Left lobe of liver (tissue), 2 donors: ENCODE measurements at regions not wholly inside any gene's neighbourhood (a gene's known extent, or its start where the extent isn't known, plus 50 kb on each side); places are given as distances from the start of the nearest gene placed in this dataset.

Experiments used
- ATAC-seq: fragments of 200-7000 bp; cut with Tn5 transposase; one replicate; pipeline ENCODE4 v1.9.1; 2020; ENCODE audit warnings: mild to moderate bottlenecking, moderate library complexity
- DNase-seq: peaks from one replicate; pipeline ENCODE4 v3.0.0-alpha.2; 2020; ENCODE audit warnings: low spot score
- donor health status: DM: no; HTN: no; CAD: no; lungs with moderate emphysema.
- donor health status: DM: no; HTN: yes; CAD: no.

DNA sequence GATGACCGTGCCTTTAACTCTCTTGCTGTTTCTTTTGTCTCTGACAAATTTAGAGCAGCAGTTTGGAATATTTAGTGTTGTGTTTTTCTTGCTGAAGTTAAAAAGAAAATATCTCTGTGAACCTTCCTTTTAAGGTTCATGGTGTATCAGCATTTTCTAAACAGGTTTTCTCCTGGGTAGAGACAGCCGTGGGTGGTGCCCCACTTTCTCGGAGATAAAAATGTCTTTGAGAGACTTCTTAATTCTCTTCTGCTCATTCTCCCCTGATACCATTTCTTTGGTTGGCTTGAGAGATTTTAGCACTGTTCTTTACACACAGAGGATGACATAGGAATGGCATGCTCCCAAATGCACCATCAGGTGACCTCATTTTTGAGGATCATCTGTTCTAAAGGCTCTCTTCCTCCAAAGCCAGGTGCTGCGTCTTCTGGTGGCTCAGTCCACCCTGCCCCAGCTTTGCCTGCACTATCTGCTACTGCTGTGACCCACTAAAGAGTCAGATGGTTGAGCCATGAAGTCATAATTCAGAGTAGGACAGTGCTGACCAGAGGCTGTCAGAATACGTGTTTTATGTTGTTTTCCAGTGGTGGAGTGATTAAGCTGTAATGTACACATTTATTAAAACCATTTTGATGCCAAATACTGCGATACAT lies 90.3 kb upstream of the SLC10A2 start:
- DNase-seq (no peak), ATAC-seq (no peak)

DNA sequence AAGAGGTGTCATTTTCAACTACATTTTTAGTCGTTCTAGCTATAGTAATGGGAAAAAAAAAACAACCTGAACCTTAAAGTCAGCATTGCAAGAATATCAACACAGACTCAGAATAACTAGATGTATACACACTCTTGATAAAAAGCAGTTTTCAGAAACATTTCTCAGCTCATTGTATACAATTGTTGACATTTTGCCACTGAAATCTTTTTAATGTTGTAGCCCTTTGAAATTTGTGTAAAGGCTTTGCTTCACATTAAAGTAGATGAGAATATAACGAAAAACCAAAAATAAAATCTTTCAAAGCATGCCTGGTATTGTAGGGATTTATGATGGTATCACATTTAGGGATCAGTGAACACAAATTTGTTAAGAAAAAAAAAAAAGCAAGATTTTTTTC lies 87.2 kb upstream of the SLC10A2 start:
- DNase-seq = no peak

DNA sequence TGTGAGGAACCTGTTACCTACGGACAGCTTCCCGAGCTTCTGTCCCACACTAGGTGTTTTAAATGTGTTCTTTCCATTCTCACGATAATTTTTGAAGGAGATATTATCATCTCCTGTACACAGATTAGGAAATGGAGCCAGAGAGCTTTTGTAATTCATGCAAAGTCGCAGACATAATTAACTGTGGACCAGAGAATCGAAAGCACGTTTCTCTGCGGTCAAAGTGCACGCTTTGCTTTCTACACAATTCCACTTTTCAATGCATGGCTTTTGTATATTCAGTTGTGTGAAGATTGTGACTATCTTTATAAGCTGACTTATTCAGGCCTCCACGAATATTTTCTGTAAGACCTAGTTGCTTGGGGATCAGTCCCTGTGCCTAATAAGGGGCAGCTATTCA lies 81.7 kb upstream of the SLC10A2 start:
- DNase-seq = no peak
- ATAC-seq = no peak

More for the DNA sequence above, 87.2 kb upstream of the SLC10A2 start:
- ATAC-seq = no peak

DNA sequence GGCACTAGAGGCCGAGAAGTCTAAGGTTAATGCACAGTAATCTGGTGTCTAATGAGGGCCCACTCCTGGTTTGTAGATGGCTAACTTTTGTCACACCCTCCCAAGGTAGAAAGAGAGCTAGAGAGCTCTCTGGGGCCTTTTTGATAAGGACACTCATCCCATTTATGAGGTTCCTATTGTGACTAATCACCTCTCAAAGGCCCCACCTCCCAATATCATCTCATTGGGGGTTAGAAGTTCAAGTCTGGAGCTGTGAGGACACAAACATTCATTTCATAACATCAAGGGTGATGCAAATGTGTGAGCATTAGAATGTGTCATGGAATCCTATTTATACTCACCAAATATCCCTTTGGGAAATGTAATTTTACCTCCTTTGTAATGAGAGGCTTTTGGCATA lies 79.2 kb upstream of the SLC10A2 start:
- ATAC-seq = no peak
- DNase-seq = no peak

DNA sequence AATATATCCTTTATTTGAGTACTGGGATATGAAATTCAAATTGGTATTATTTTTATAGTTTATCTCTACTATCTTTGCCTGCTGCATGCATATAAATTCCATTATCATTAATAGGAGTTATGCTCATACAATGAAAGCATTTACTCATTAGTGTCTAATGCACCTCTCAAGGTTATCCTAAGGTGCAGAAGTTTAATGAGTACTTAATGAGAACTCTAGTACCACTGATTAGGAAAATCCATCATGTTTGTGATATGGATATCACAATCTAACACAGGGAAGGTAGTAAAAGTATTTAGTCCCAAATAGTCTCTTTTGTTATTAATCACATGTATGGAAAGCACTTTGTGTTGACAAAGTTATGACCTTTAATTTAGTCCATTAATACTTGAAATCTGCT lies 77.2 kb upstream of the SLC10A2 start:
- ATAC-seq (no peak), DNase-seq (no peak)

DNA sequence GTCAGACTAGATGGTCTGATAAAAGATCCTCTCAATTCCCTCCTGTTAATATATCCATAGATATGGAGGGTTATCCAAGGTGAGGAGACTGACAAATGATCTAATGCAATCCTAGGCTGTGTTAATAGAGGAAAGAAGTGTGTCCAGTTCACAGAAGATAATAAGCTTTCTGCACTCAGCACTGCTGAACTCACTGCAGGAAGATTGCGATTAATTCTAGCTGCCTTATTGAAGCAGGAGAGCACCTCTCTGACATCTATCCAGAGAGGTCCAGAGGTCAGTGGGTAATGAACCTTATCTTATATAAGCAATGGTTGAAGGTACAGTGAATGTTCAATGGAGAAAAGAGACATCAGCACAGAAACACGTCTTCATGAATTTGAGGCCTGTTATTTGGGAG lies 75.9 kb upstream of the SLC10A2 start:
- DNase-seq (no peak), ATAC-seq (peak; percentile 48)

DNA sequence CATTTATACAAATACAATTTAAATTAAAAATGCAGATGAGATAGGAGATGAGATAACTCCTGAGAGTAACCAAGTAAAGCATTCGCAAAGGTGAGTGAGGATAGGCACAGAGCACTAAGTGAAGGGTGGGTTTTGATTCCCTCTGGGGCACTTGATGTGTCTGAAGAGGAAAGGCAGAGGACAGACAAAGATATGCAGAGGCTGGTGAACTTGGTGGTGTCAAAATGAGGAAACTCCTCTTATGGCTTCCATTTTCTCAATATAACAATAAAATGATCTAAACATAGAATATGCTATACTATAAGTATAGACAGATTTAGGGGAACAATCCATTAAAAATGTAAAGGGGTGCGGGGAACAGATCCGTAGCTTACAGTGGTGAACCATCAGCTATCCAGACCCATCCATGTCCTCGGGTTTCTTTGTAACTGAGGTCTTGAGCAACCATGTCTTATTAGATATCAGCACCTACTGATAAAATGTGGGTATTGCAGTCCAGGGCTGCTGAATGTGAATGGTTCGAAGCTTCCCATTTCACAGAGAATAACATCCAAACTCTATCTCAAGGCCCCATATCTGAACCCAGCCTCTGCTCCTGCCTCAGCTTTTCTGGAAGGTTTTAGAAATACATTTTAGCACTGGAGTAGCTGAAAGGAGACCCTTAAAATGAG lies 73.9 kb upstream of the SLC10A2 start:
- ATAC-seq (peak; percentile 86), DNase-seq (no peak)

DNA sequence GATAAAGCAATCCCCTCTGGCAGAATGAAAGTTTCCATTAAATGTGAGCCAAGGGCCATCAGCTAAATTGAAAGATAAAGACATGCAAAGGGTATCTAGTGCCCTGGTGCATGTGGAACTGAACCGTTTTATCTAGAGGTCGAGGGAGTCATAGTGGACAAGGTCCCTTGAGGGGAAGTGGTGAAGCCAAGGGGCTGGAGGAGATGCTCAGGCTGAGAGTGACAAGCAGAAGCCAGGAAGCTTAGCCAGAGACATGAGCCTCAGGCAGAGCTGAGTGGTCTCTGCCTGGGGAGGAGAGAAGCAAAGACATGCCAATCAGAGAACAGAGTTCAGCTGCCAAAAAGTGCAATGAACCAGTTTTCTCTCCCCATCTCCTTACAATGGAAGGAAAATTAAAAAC lies 68.1 kb upstream of the SLC10A2 start:
- ATAC-seq = no peak

DNA sequence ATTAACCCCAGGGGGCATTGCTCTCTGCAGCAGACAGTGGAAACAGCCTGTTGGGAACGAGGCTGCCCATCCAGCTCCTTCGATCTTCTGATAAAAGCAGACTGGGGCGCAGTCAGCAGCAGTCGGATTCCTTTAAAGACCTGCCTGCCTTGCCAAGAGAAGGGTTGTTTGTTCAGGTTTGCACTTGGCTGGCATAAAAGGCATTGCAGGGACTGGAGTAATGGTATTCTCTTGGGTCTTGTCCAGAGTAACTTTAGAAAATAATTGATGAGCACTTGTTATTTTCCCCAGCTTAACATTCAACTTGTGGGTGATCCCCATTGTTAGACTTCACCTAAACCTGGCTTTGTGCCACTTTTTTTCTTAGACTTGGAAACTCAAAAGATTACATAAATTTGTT lies 67.3 kb upstream of the SLC10A2 start:
- DNase-seq (no peak), ATAC-seq (peak; percentile 64)

More for the DNA sequence above, 68.1 kb upstream of the SLC10A2 start:
- DNase-seq = no peak

DNA sequence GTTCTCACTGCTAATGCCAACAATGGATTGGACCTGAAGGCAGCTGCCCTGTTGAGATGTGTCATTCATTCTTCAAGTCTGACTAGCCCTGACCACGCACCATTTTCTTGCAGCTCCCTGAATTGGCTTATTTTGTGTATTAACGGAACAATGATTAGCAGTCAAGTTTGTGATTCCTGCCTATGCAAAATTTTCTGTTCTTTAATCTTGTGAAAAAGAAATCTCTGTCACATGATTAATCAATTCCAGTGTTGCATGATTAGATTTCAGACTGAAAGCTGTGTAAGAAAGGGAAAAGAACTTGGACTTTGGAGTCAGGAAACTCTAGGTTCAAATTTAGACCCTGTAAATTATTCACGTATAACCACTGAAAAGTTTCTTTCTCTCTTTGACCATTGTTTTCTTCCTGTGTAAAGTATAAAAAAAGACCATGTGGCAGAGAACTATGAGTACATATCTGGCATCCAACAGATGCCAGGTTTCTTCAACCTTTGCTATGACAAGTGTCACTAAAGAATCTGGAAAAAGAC lies 64.5 kb upstream of the SLC10A2 start:
- ATAC-seq (peak; percentile 39), DNase-seq (no peak)

DNA sequence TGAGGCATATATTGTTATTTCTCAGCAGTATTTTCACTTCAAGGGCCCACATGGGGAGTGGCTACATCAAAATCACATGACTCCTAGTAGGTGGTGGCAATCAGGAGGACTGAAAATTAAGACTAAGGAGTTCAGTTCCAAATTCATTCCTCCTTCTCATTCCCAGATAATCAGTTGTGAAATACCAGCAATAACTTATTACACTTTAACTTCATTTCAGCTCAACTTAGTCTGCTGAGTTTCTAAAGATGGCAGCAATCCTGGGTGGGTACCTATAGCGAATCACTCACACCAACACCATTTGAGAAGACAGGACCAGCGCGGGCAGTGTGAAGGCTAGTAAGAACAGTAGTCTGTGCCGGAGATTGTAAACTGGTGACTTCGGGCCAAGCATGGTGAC lies 63.9 kb upstream of the SLC10A2 start:
- no peak for DNase-seq
- no peak for ATAC-seq
